H9 (cell line): ENCODE measurements at regions not wholly inside any gene's neighbourhood (a gene's known extent, or its start where the extent isn't known, plus 50 kb on each side); places are given as distances from the start of the nearest gene placed in this dataset.

ENCODE experiments used
- DNase-seq: peaks from one replicate; pipeline ENCODE4 v3.0.0-alpha.2; 2017
- H2AFZ ChIP-seq: one replicate; pipeline ENCODE4 v1.6.1; 2013; ENCODE audit warnings: mild to moderate bottlenecking, low read length, control low read depth, moderate library complexity
- H2AK5ac ChIP-seq: 2 replicates; pipeline ENCODE4 v1.6.1; 2013; ENCODE audit warnings: low read length, control low read depth, mixed read lengths; ENCODE audit not compliant: insufficient read length
- H2BK120ac ChIP-seq: one replicate; pipeline ENCODE4 v1.6.1; 2013; ENCODE audit warnings: low read depth, mild to moderate bottlenecking, low read length, control low read depth, inconsistent platforms; ENCODE audit not compliant: poor library complexity, severe bottlenecking
- H2BK12ac ChIP-seq: 2 replicates; pipeline ENCODE4 v1.6.1; 2013; ENCODE audit warnings: low read length, control low read depth, mixed read lengths, low read depth; ENCODE audit not compliant: insufficient read length
- H2BK15ac ChIP-seq: 2 replicates; pipeline ENCODE4 v1.6.1; 2013; ENCODE audit warnings: low read depth, low read length, control low read depth
- H2BK20ac ChIP-seq: one replicate; pipeline ENCODE4 v1.6.1; 2013; ENCODE audit warnings: low read depth, mild to moderate bottlenecking, low read length, control low read depth, inconsistent platforms; ENCODE audit not compliant: poor library complexity, severe bottlenecking
- H2BK5ac ChIP-seq: 2 replicates; pipeline ENCODE4 v1.6.1; 2013; ENCODE audit warnings: low read length, control low read depth, mixed read lengths; ENCODE audit not compliant: insufficient read length
- H3K14ac ChIP-seq: 2 replicates; pipeline ENCODE4 v1.6.1; 2013; ENCODE audit warnings: low read length, control low read depth; ENCODE audit not compliant: insufficient read depth
- H3K18ac ChIP-seq: 2 replicates; pipeline ENCODE4 v1.6.1; 2013; ENCODE audit warnings: low read depth, mild to moderate bottlenecking, mixed read lengths, low read length, control low read depth; ENCODE audit not compliant: insufficient read length
- H3K23ac ChIP-seq: 2 replicates; pipeline ENCODE4 v1.6.1; 2013; ENCODE audit warnings: low read length, control low read depth, mixed read lengths, low read depth; ENCODE audit not compliant: insufficient read length
- H3K23me2 ChIP-seq: 2 replicates; pipeline ENCODE4 v1.6.1; 2013; ENCODE audit warnings: low read depth, mild to moderate bottlenecking, mixed read lengths, low read length, control low read depth; ENCODE audit not compliant: insufficient read length, poor library complexity, severe bottlenecking
- H3K27ac ChIP-seq: 2 replicates; pipeline ENCODE4 v1.5.1; 2013; ENCODE audit warnings: low read length, control low read depth, mixed read lengths, low read depth; ENCODE audit not compliant: insufficient read length
- H3K27me3 ChIP-seq: 2 replicates; pipeline ENCODE4 v1.6.1; 2013; ENCODE audit warnings: low read length, control low read depth, inconsistent platforms; ENCODE audit not compliant: insufficient read depth
- H3K4ac ChIP-seq: 2 replicates; pipeline ENCODE4 v1.6.1; 2013; ENCODE audit warnings: low read depth, mild to moderate bottlenecking, control low read depth, inconsistent platforms, low read length, moderate library complexity
- H3K4me1 ChIP-seq: 2 replicates; pipeline ENCODE4 v1.6.1; 2013; ENCODE audit warnings: low read length, control low read depth, inconsistent platforms; ENCODE audit not compliant: insufficient read depth
- H3K4me2 ChIP-seq: 2 replicates; pipeline ENCODE4 v1.6.1; 2013; ENCODE audit warnings: low read length, control low read depth, mixed read lengths; ENCODE audit not compliant: insufficient read length, insufficient read depth
- H3K56ac ChIP-seq: 2 replicates; pipeline ENCODE4 v1.6.1; 2013; ENCODE audit warnings: low read depth, mild to moderate bottlenecking, mixed read lengths, low read length, control low read depth; ENCODE audit not compliant: insufficient read length
- H3K79me1 ChIP-seq: 2 replicates; pipeline ENCODE4 v1.6.1; 2013; ENCODE audit warnings: low read depth, mild to moderate bottlenecking, moderate library complexity, low read length, control low read depth, inconsistent platforms; ENCODE audit not compliant: insufficient read depth, poor library complexity, severe bottlenecking
- H3K79me2 ChIP-seq: 2 replicates; pipeline ENCODE4 v1.6.1; 2013; ENCODE audit warnings: low read length, control low read depth, inconsistent platforms; ENCODE audit not compliant: insufficient read depth
- H3K9ac ChIP-seq: 2 replicates; pipeline ENCODE4 v1.6.1; 2013; ENCODE audit warnings: low read length, control low read depth, mixed read lengths; ENCODE audit not compliant: insufficient read length; ENCODE audit errors: extremely low read depth
- H3K9me3 ChIP-seq: one replicate; pipeline ENCODE4 v1.6.1; 2013; ENCODE audit warnings: low read depth, low read length, inconsistent platforms; ENCODE audit not compliant: control insufficient read depth
- H3T11ph ChIP-seq: one replicate; pipeline ENCODE4 v1.6.1; 2013; ENCODE audit warnings: mild to moderate bottlenecking, low read length, control low read depth, inconsistent platforms
- H4K20me1 ChIP-seq: one replicate; pipeline ENCODE4 v1.6.1; 2013; ENCODE audit not compliant: control insufficient read depth, insufficient read length, insufficient read depth
- H4K5ac ChIP-seq: 2 replicates; pipeline ENCODE4 v1.6.1; 2013; ENCODE audit warnings: low read depth, mild to moderate bottlenecking, mixed read lengths, low read length, control low read depth; ENCODE audit not compliant: insufficient read length
- H4K8ac ChIP-seq: replicated peaks from 2 replicates; pipeline ENCODE4 v1.6.1; 2013; ENCODE audit warnings: low read length, control low read depth, mixed read lengths, low read depth; ENCODE audit not compliant: insufficient read length
- H4K91ac ChIP-seq: 2 replicates; pipeline ENCODE4 v1.6.1; 2013; ENCODE audit warnings: low read depth, mild to moderate bottlenecking, moderate library complexity, mixed read lengths, low read length, control low read depth; ENCODE audit not compliant: insufficient read length
- H3K27ac Mint-ChIP-seq, 3 experiments: 2 replicates in 2 of 3; 3 replicates in 1 of 3; pipeline ENCODE4 v1.8.0; 2020 to 2021; ENCODE audit warnings: mixed read lengths in 3 of 3, mild to moderate bottlenecking in 1 of 3, moderate library complexity in 1 of 3
- H3K27me3 Mint-ChIP-seq: 2 replicates; pipeline ENCODE4 v1.8.0; 2021; ENCODE audit warnings: low read depth, mild to moderate bottlenecking, moderate library complexity, mixed read lengths
- H3K36me3 Mint-ChIP-seq, 3 experiments: 2 replicates in 2 of 3; 3 replicates in 1 of 3; pipeline ENCODE4 v1.8.0; 2020 to 2021; ENCODE audit warnings: low read depth in 3 of 3, mixed read lengths in 3 of 3; ENCODE audit not compliant: insufficient read depth in 1 of 3
- H3K4me1 Mint-ChIP-seq, 2 experiments: 2 replicates each; pipeline ENCODE4 v1.8.0; 2020; ENCODE audit warnings: mixed read lengths in 2 of 2
- H3K4me3 Mint-ChIP-seq, 2 experiments: 2 replicates in 1 of 2; 3 replicates in 1 of 2; pipeline ENCODE4 v1.8.0; 2020 to 2021; ENCODE audit warnings: mild to moderate bottlenecking in 2 of 2, mixed read lengths in 2 of 2, moderate library complexity in 1 of 2
- H3K9me3 Mint-ChIP-seq, 2 experiments: 2 replicates in 1 of 2; 3 replicates in 1 of 2; pipeline ENCODE4 v1.8.0; 2020; ENCODE audit warnings: mild to moderate bottlenecking in 2 of 2, mixed read lengths in 2 of 2, moderate library complexity in 1 of 2
- WGBS: extraction: QIAGEN DNeasy Blood & Tissue Kit; methylation state at CpG from one replicate; pipeline ENCODE4 v1.1.7; 2013; ENCODE audit warnings: missing lambda C conversion rate, low lambda C conversion rate, mixed read lengths; ENCODE audit not compliant: insufficient read length; ENCODE audit errors: extremely low coverage; 5-methylcytosine and 5-hydroxymethylcytosine counted together
- TF ChIP-seq, protein P1 (sequence below): fragments of 200-600 bp; sonication (generic); conservative IDR thresholded peaks from 3 replicates; pipeline ENCODE4 v1.8.0; 2021; ENCODE audit warnings: antibody characterized with exemption, mild to moderate bottlenecking

DNA sequence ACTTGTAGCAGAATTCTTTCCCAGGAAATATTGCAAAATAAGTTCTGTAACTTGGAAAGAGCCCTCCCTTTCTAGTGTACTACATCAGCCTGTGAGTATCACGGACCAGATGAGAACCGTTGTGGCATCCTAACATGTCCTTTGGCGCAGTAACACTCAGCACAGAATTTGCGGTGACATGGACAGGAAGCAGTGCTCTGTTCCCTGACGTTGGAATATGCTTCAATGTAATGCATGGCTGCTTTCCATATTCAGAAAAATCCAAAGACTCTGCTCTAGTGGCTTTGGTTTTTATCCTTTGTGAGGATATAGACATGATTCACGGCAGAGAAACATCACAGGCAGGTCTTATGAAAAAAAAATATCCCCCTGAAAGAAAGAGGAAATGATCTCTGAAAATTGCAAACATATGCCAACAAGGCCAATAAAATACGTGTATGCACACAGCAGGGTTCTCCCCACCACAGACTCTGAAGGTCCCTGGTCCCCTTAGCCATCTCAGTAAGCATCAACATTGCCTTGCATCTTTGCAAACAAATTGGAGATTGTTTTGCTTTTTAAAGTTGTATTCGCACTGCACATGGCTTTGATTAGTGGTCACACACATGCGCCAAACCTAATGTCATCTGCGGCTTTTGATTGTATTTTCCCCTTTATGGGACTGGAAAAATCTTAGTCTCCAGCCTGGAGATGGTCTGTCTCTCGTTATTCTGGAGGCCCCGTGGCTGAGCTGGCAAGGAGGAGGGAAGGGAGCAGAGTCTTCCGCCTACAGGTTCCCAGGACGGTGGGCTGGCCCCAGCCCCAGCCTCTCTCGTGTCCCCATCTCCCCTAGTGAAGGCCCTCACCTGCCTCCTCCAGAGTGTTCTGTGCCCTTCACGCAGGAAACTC is 122.9 kb downstream of the COPS8 start:
- Histone ChIP-seq H3K4me2 (no peak overlapping the region), H3K9ac (no peak overlapping the region), H2BK120ac (no peak overlapping the region), H3K14ac (no peak overlapping the region), H3K18ac (no peak overlapping the region), H3K9me3 (no peaks in the 10 kb centered on the region), H3K4ac (no peak overlapping the region), H3T11ph (no peak overlapping the region), H3K27me3 (no peaks in the 10 kb centered on the region), H3K23me2 (no peaks in the 10 kb centered on the region), H2BK12ac (no peak overlapping the region), H2BK5ac (no peak overlapping the region), H4K20me1 (peaks cover 2% of the 10 kb centered on the region), H4K91ac (no peak overlapping the region), H2AFZ (no peak overlapping the region), H2BK20ac (no peak overlapping the region), H2BK15ac (no peak overlapping the region), H4K8ac (no peak overlapping the region), H3K27ac (no peak overlapping the region), H3K56ac (no peak overlapping the region), H3K4me1 (peaks cover 14% of the 10 kb centered on the region; the same call in 1 of the 2 replicates), H4K5ac (no peak overlapping the region), H3K23ac (no peak overlapping the region), H2AK5ac (no peak overlapping the region), H3K79me2 (no peaks in the 10 kb centered on the region), H3K79me1 (no peaks in the 10 kb centered on the region)
- no CpG with 5 or more reads among the region's 16 CpGs for WGBS
- no peak for DNase-seq
- H3K4me1 Mint-ChIP-seq, result peaks cover 36 to 40% of the 10 kb centered on the region in 2 experiments
- H3K27ac Mint-ChIP-seq, result peak overlapping the region in 1 of 3 experiments; percentile 31; a peak in 1 of 7 replicates
- H3K27me3 Mint-ChIP-seq, result no peaks in the 10 kb centered on the region; the same call in 1 of the 2 replicates
- TF ChIP-seq, protein P1, sequence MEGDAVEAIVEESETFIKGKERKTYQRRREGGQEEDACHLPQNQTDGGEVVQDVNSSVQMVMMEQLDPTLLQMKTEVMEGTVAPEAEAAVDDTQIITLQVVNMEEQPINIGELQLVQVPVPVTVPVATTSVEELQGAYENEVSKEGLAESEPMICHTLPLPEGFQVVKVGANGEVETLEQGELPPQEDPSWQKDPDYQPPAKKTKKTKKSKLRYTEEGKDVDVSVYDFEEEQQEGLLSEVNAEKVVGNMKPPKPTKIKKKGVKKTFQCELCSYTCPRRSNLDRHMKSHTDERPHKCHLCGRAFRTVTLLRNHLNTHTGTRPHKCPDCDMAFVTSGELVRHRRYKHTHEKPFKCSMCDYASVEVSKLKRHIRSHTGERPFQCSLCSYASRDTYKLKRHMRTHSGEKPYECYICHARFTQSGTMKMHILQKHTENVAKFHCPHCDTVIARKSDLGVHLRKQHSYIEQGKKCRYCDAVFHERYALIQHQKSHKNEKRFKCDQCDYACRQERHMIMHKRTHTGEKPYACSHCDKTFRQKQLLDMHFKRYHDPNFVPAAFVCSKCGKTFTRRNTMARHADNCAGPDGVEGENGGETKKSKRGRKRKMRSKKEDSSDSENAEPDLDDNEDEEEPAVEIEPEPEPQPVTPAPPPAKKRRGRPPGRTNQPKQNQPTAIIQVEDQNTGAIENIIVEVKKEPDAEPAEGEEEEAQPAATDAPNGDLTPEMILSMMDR, result no peak
- H3K4me3 Mint-ChIP-seq, result no peak overlapping the region
- H3K9me3 Mint-ChIP-seq, result no peaks in the 10 kb centered on the region
- H3K36me3 Mint-ChIP-seq, result no peaks in the 10 kb centered on the region
